CD8-positive, alpha-beta memory T cell (primary cell): ENCODE measurements at regions not wholly inside any gene's neighbourhood (a gene's known extent, or its start where the extent isn't known, plus 50 kb on each side); places are given as distances from the start of the nearest gene placed in this dataset.

Experiments
- CTCF ChIA-PET: fragments of 350-600 bp; sonication (Branson Sonifier 250); formaldehyde crosslinking; loops from one replicate; lab custom pipeline; 2021; ENCODE audit warnings: antibody characterized with exemption; lab: Charles Lee
- POLR2A ChIA-PET: fragments of 350-600 bp; sonication (Branson Sonifier 250); formaldehyde crosslinking; loops from one replicate; lab custom pipeline; 2021; ENCODE audit warnings: antibody characterized with exemption; lab: Charles Lee
- DNase-seq, 5 donors: peaks; one replicate each; pipeline versions ENCODE4 v3.0.0 to v3.0.0-alpha.2; 2020 to 2022; ENCODE audit warnings: mixed read lengths in 1 of 5
- H3K27ac ChIP-seq: one replicate; pipeline ENCODE4 v1.7.0; 2013; ENCODE audit warnings: low read depth, mild to moderate bottlenecking, low read length, moderate library complexity
- H3K27me3 ChIP-seq: 2 replicates; pipeline ENCODE4 v1.7.0; 2013; ENCODE audit warnings: low read length, mild to moderate bottlenecking; ENCODE audit not compliant: insufficient read depth, poor library complexity, severe bottlenecking
- H3K36me3 ChIP-seq: 2 replicates; pipeline ENCODE4 v1.7.0; 2013; ENCODE audit warnings: mild to moderate bottlenecking, low read length, moderate library complexity; ENCODE audit not compliant: insufficient read depth
- H3K4me1 ChIP-seq: 2 replicates; pipeline ENCODE4 v1.7.0; 2013; ENCODE audit warnings: mild to moderate bottlenecking, low read length, moderate library complexity; ENCODE audit not compliant: insufficient read depth
- H3K4me3 ChIP-seq: 2 replicates; pipeline ENCODE4 v1.7.0; 2013; ENCODE audit warnings: mild to moderate bottlenecking, low read length
- H3K9me3 ChIP-seq: 2 replicates; pipeline ENCODE4 v1.7.0; 2013; ENCODE audit warnings: mild to moderate bottlenecking, low read length
- H3K27ac Mint-ChIP-seq, 8 donors: one replicate each; pipeline ENCODE4 v1.8.0; 2020 to 2021; ENCODE audit warnings: mixed read lengths in 8 of 8, mild to moderate bottlenecking in 6 of 8, inconsistent platforms in 3 of 8, moderate library complexity in 3 of 8
- H3K27me3 Mint-ChIP-seq, 2 donors: one replicate each; pipeline ENCODE4 v1.8.0; 2020 to 2021; ENCODE audit warnings: mixed read lengths in 2 of 2, mild to moderate bottlenecking in 1 of 2, moderate library complexity in 1 of 2
- H3K36me3 Mint-ChIP-seq, 3 donors: one replicate each; pipeline ENCODE4 v1.8.0; 2020 to 2021; ENCODE audit warnings: mixed read lengths in 3 of 3, inconsistent platforms in 1 of 3, mild to moderate bottlenecking in 1 of 3
- H3K4me1 Mint-ChIP-seq, 3 donors: one replicate each; pipeline ENCODE4 v1.8.0; 2020 to 2021; ENCODE audit warnings: mixed read lengths in 3 of 3, inconsistent platforms in 1 of 3, mild to moderate bottlenecking in 1 of 3
- H3K4me3 Mint-ChIP-seq, 7 donors: one replicate each; pipeline ENCODE4 v1.8.0; 2020 to 2021; ENCODE audit warnings: mixed read lengths in 7 of 7, mild to moderate bottlenecking in 6 of 7, moderate library complexity in 4 of 7, inconsistent platforms in 2 of 7
- H3K9me3 Mint-ChIP-seq, 5 donors: one replicate each; pipeline ENCODE4 v1.8.0; 2020 to 2022; ENCODE audit warnings: mixed read lengths in 5 of 5, mild to moderate bottlenecking in 3 of 5, moderate library complexity in 2 of 5, inconsistent platforms in 1 of 5

- no peaks in the 10 kb centered on the region for H3K4me1 ChIP-seq
- Mint-ChIP-seq H3K4me1 (no peaks in the 10 kb centered on the region), H3K9me3 (peaks cover 0 to 40% (median 3%) of the 10 kb centered on the region in 5 donors), H3K27ac (no peak overlapping the region), H3K4me3 (no peak overlapping the region), H3K27me3 (no peaks in the 10 kb centered on the region), H3K36me3 (no peaks in the 10 kb centered on the region)
- no peaks in the 10 kb centered on the region for H3K9me3 ChIP-seq
- H3K27ac ChIP-seq = no peak overlapping the region
- H3K36me3 ChIP-seq = no peaks in the 10 kb centered on the region
- ChIA-PET CTCF (no interaction called here), POLR2A (no interaction called here)
- H3K4me3 ChIP-seq = no peak overlapping the region
- no peak for DNase-seq
- H3K27me3 ChIP-seq = no peaks in the 10 kb centered on the region
Observed at GRCh38 chr13:64007339-64007738, 2591.7 kb upstream of the PCDH20 start.

DNA sequence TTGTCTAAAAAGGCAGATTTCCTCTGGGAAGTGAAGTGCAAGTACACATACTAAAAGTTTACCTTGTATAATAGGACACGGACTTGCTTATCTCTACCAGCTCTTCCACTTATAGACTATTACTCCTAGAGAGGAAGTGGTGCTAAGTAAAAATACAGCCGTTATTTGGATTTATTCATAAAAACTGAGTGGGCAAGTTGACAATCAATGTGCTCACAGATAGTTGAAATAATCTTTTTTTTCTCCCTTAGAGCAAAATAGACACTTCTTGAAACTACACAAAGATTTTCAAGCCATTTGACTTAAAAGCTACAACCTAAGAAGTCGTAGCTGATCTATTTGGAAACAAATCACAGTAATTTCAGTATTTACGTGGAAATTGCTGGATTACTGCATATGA, 2584.7 kb upstream of the PCDH20 start:
- Mint-ChIP-seq H3K27ac (no peak overlapping the region), H3K27me3 (no peaks in the 10 kb centered on the region), H3K9me3 (peaks cover 2 to 46% (median 5%) of the 10 kb centered on the region in 5 donors), H3K36me3 (no peaks in the 10 kb centered on the region), H3K4me3 (no peak overlapping the region), H3K4me1 (no peaks in the 10 kb centered on the region)
- Histone ChIP-seq H3K27me3 (no peaks in the 10 kb centered on the region), H3K27ac (no peak overlapping the region), H3K4me1 (no peaks in the 10 kb centered on the region), H3K36me3 (no peaks in the 10 kb centered on the region), H3K9me3 (no peaks in the 10 kb centered on the region), H3K4me3 (no peak overlapping the region)
- no peak for DNase-seq
- CTCF ChIA-PET = no interaction called here
- POLR2A ChIA-PET = no interaction called here

DNA sequence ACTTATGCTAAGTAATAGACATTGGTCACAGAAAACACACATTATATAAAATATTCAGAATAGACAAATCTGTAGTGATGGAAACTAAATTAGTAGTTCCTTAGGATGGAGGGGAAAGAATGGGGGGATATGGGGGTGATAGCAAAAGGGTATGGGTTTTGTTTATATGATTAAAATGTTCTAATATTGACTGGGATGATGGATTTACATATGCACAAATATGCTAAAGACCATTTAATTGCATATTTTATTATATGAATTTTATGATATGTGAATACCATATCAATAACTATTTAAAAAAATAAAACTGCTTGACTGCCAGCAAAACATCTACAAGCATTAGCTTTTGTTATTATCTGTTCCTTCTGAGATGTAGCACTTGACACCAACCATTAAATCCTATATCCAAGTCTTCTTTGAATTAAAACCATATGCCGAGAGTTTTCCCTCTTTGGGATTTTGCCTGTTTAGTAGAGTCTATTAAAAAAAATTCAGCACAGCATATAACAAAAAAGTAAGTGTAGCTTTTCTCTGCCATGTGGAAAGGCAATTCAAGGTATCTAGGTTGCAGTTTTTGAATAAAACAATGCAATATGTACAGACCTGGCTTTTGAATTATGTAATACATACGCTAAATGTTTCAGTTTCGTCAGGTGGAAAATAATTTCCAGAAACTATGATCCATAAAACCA, 2584.1 kb upstream of the PCDH20 start:
- Mint-ChIP-seq H3K9me3 (peaks cover 0 to 45% (median 5%) of the 10 kb centered on the region in 5 donors), H3K27ac (no peak overlapping the region), H3K4me3 (no peak overlapping the region), H3K4me1 (no peaks in the 10 kb centered on the region), H3K36me3 (no peaks in the 10 kb centered on the region), H3K27me3 (no peaks in the 10 kb centered on the region)
- no peak overlapping the region for H3K4me3 ChIP-seq
- H3K27ac ChIP-seq = no peak overlapping the region
- ChIA-PET POLR2A (no interaction called here), CTCF (no interaction called here)
- no peaks in the 10 kb centered on the region for H3K9me3 ChIP-seq
- H3K4me1 ChIP-seq = no peaks in the 10 kb centered on the region
- H3K36me3 ChIP-seq = no peaks in the 10 kb centered on the region
- no peak for DNase-seq
- no peaks in the 10 kb centered on the region for H3K27me3 ChIP-seq

DNA sequence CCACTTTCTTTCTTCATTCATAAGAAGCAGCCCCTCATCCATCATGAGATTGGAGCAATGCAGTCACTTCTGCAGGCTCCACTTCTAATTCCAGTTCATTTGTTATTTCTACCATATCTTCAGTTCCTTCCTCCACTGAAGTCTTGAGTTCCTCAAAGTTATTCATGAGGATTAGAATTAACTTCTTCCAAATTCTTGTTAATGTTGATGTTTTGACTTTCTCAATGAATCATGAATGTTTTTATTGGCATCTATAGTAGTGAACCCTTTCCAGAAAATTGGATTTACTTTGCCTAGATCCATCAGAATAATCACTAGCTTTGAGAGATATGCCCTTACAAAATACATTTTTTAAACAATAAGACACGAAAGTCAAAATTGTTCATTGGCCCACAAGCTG, 2567.7 kb upstream of the PCDH20 start:
- H3K4me1 Mint-ChIP-seq = no peaks in the 10 kb centered on the region
- H3K4me3 Mint-ChIP-seq = no peak overlapping the region

DNA sequence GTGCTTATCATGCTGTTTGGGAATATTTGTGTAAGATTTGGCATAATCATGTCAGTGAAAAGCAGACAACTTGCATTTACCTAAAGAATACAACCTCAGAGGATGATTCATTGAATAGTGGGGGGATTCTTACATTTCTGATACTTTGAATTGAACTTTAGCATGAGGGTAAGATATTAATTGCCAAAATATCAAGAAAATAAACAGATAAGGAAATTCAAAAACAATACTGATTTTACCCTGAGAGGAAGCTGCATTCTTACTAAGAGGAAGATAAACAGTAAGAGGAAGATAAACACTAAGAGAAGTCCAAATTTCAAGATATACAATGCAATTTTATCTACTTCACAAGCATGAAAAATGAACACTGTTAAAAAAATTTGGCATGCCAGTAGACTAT, 2564.3 kb upstream of the PCDH20 start:
- DNase-seq = no peak
- Mint-ChIP-seq H3K27me3 (no peaks in the 10 kb centered on the region), H3K4me1 (no peaks in the 10 kb centered on the region), H3K4me3 (no peak overlapping the region), H3K36me3 (no peaks in the 10 kb centered on the region), H3K9me3 (peaks cover 4 to 24% (median 8%) of the 10 kb centered on the region in 5 donors), H3K27ac (no peak overlapping the region)
- Histone ChIP-seq H3K4me3 (no peak overlapping the region), H3K36me3 (no peaks in the 10 kb centered on the region), H3K4me1 (no peaks in the 10 kb centered on the region), H3K9me3 (no peaks in the 10 kb centered on the region), H3K27me3 (no peaks in the 10 kb centered on the region), H3K27ac (no peak overlapping the region)
- POLR2A ChIA-PET = no interaction called here
- CTCF ChIA-PET = no interaction called here

More for the DNA sequence above, 2567.7 kb upstream of the PCDH20 start:
- H3K4me3 ChIP-seq = no peak overlapping the region
- no peaks in the 10 kb centered on the region for H3K27me3 ChIP-seq
- ChIA-PET CTCF (no interaction called here), POLR2A (no interaction called here)
- Mint-ChIP-seq H3K27me3 (no peaks in the 10 kb centered on the region), H3K27ac (no peak overlapping the region), H3K36me3 (no peaks in the 10 kb centered on the region), H3K9me3 (peaks cover 0 to 26% (median 7%) of the 10 kb centered on the region in 5 donors)
- H3K9me3 ChIP-seq = no peaks in the 10 kb centered on the region
- DNase-seq = no peak
- no peaks in the 10 kb centered on the region for H3K36me3 ChIP-seq
- H3K27ac ChIP-seq = no peak overlapping the region
- no peaks in the 10 kb centered on the region for H3K4me1 ChIP-seq

DNA sequence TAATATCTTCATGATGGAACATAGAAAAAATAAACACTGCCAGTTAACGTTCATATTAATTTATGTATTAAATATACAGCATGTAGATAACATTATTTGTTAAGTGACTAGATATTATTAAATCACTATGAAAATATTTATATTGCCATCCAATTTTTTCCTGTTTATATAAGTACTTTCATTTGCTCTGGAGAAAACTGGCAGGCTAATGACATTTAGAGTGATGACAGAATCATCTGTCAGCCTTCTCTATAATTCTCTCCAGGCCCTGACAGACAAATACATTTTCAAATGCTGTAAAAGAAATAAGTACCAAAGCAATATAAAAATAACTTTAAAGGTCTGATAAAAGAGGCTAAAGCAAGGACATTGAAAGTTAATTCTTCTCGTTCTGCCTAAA, 2556.7 kb upstream of the PCDH20 start:
- ChIA-PET POLR2A (no interaction called here), CTCF (no interaction called here)
- DNase-seq = no peak
- H3K4me3 ChIP-seq = no peak overlapping the region
- Mint-ChIP-seq H3K36me3 (no peaks in the 10 kb centered on the region), H3K4me3 (no peak overlapping the region), H3K27me3 (no peaks in the 10 kb centered on the region), H3K9me3 (peaks cover 7 to 38% (median 16%) of the 10 kb centered on the region in 5 donors), H3K4me1 (no peaks in the 10 kb centered on the region), H3K27ac (no peak overlapping the region)
- no peaks in the 10 kb centered on the region for H3K4me1 ChIP-seq
- no peaks in the 10 kb centered on the region for H3K27me3 ChIP-seq
- H3K9me3 ChIP-seq = no peaks in the 10 kb centered on the region
- H3K27ac ChIP-seq = no peak overlapping the region
- no peaks in the 10 kb centered on the region for H3K36me3 ChIP-seq

DNA sequence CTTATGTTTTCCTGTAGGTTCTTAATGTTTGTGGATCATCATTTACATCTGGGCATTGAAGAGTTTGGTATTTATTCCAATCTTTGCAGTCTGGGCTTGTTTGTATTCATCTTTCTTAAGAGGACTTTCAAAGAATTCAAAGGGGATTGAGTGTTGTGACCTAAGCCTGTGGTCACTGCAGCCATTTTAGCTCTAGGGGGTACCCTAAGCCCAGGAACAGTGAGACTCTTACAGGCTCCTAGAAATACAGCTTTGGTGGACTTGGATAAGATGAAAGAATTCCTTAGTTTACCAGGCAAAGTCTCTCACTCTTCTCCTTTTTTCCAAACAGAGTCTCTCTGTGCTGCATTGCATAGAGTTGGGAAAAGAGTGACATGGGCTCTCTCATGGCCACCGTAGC, 2539.0 kb upstream of the PCDH20 start:
- ChIA-PET POLR2A (no interaction called here), CTCF (interaction anchor here (1.2 kb wide), 1 partner anchor 8 kb away, joined by 3 read pairs; no protein-coding TSS in a partner anchor)
- H3K4me3 ChIP-seq = no peak overlapping the region
- no peaks in the 10 kb centered on the region for H3K36me3 ChIP-seq
- Mint-ChIP-seq H3K9me3 (peaks cover 7 to 30% (median 18%) of the 10 kb centered on the region in 5 donors), H3K27ac (no peak overlapping the region), H3K27me3 (no peaks in the 10 kb centered on the region), H3K4me1 (no peaks in the 10 kb centered on the region), H3K36me3 (no peaks in the 10 kb centered on the region), H3K4me3 (no peak overlapping the region)
- DNase-seq = no peak
- no peaks in the 10 kb centered on the region for H3K9me3 ChIP-seq
- H3K27me3 ChIP-seq = no peaks in the 10 kb centered on the region
- no peak overlapping the region for H3K27ac ChIP-seq
- H3K4me1 ChIP-seq = no peaks in the 10 kb centered on the region

DNA sequence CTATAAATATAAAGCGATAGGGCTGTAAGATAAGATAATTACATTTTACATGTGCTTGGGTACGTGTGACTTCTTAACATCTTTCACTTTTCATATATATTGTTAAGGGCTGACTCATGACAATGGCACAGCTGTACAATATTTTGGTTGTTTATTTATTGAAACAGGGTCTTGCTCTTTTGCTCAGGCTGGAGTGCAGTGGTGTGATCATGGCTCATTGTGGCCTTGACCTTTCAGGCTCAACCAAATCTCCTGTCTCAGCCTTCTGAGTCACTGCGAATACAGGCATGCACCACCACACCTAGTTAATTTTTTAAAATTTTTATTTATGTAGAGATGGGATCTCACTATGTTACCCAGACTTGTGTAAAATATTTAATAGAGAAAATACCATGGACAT, 2532.4 kb upstream of the PCDH20 start:
- no peaks in the 10 kb centered on the region for H3K4me1 ChIP-seq
- Mint-ChIP-seq H3K9me3 (peaks cover 5 to 17% (median 9%) of the 10 kb centered on the region in 5 donors), H3K36me3 (no peaks in the 10 kb centered on the region), H3K27me3 (no peaks in the 10 kb centered on the region), H3K4me1 (no peaks in the 10 kb centered on the region), H3K27ac (no peak overlapping the region), H3K4me3 (no peak overlapping the region)
- ChIA-PET CTCF (no interaction called here), POLR2A (no interaction called here)
- no peak for DNase-seq
- no peaks in the 10 kb centered on the region for H3K9me3 ChIP-seq
- no peak overlapping the region for H3K27ac ChIP-seq
- no peaks in the 10 kb centered on the region for H3K36me3 ChIP-seq
- no peaks in the 10 kb centered on the region for H3K27me3 ChIP-seq
- no peak overlapping the region for H3K4me3 ChIP-seq
